Caki2 (cell line): ENCODE measurements at regions not wholly inside any gene's neighbourhood (a gene's known extent, or its start where the extent isn't known, plus 50 kb on each side); places are given as distances from the start of the nearest gene placed in this dataset.

ENCODE experiments used
- DNase-seq: peaks from one replicate; pipeline ENCODE4 v3.0.0-alpha.2; 2015; ENCODE audit warnings: low read depth
- in situ Hi-C: cut with HindIII; loops from 2 replicates; pipeline ENCODE4 v1.10.0; 2016; ENCODE audit warnings: low sequenced_read_pairs, low pct_unique_long_range_greater_than_20kb, mixed read lengths

GRCh38 chr6:77535172-77535571 is 71.9 kb upstream of the HTR1B start:
- in situ Hi-C loops, result no loop called here

DNA sequence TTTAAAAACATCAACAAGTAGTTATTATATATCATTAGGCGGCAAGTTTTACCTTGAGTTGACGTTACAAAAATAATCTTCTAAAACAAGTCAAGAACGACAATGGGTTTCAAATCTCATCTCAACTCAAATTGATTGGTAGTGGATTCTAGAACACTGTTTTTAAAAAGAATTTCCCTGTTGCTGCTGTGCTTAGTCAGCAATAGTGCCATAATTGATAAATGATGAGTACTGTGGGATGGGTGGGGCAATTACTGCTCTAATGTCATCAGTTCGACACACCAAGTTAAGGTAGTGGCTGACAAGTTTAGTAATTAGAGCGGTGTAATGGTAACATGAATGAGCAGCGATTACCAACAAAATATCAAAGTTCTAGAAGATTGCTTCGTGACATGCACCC is 73.4 kb upstream of the HTR1B start:
- DNase-seq, result no peak
- in situ Hi-C loops, result no loop called here

More at GRCh38 chr6:77535172-77535571, 71.9 kb upstream of the HTR1B start:
- no peak for DNase-seq

DNA sequence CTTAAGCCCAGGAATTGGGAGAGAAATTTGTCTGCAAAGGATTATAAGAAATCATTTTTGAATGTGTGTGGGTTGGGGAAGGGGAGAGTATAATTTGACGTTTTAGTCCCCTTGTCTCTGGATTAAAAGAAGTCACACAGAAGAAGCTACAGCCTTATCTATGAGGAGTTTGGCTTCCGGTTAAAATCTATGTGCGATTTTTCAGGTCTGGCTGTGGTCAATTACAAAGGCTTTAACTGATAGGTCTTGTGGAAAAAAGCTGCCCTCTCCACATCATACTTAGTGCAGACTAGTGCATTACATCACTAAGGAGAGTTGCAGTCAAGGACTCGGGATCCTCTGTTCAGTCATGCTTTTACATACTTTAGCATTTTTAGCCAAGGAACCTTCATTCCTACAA is 80.3 kb upstream of the HTR1B start:
- in situ Hi-C loops, result no loop called here
- DNase-seq, result no peak

- in situ Hi-C loops, result no loop called here
- DNase-seq, result no peak
Observed at GRCh38 chr6:77548190-77548589, 84.9 kb upstream of the HTR1B start.

DNA sequence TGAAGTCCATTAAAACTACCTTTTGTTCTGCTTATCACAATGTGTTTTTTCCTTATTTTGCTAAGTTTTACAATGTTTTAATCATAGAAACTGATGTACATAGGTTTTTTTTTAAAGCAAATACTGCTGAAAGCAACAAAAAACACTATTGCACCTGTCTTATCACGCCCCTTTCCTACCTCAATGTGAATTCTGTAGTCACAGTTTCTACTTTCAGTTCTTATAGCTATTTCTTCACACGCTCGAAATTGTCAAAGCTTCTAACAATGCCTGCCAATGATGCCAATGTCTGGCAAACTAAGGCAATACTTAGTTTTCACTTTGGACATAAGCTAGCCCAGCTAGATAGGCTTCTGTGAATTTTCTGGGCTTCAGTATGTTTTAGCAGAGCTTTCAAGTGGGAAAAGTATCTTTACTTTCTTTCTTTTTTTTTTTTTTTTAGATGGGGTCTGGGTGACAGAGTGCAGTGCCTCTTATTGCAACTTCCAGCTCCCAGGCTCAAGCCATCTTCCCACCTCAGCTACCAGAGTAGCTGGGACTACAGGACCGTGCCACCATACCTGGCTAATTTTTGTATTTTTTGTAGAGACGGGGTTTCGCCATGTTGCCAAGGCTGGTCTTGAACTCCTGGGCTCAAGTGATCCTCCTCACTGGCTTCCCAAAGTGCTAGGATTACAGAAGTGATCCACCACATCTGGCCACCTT is 85.5 kb upstream of the HTR1B start:
- in situ Hi-C loops, result no loop called here
- no peak for DNase-seq

GRCh38 chr6:77551135-77551534 is 87.8 kb upstream of the HTR1B start:
- in situ Hi-C loops, result no loop called here
- DNase-seq, result no peak

- peak; percentile 2 for DNase-seq
- in situ Hi-C loops, result no loop called here
Observed at GRCh38 chr6:77561768-77562314, 91.0 kb upstream of the MEI4 start.

DNA sequence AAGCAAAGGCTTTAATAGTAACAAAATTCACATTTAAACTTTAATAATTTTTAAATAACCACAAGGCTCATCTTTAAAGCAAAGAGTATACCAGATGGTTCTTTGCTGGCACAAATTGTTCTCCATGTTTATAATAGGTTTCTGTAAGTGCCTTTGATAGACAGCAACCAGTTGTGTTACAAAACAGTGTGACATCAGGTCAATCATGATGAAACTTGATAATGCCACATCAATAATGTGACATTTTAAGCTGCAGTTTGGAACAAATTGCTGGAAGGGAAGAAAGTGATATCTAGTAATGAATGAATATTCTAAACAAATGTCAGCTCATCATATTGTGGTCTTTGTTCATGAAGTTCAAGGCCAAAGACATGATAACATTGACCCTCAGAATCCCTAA is 87.5 kb upstream of the MEI4 start:
- no peak for DNase-seq
- in situ Hi-C loops, result no loop called here

DNA sequence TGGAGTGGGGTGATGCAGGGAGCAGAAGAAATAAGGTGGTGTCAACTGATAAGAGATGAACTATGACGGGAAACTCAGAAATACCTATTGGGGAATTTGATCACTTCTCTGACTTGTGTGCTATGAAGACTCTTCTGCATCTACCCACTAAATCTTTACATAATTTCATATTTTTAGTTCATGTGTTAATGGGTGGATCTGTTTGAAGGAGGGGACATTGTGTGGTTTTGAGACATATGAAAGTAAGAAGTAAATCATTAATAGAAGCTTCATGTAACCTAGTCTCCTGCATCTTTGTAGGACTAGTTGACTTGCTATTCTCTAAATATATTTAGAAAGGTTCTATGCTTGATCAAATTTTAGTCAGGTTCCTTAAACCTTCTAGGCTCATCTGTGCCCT is 86.6 kb upstream of the MEI4 start:
- in situ Hi-C loops, result no loop called here
- no peak for DNase-seq

DNA sequence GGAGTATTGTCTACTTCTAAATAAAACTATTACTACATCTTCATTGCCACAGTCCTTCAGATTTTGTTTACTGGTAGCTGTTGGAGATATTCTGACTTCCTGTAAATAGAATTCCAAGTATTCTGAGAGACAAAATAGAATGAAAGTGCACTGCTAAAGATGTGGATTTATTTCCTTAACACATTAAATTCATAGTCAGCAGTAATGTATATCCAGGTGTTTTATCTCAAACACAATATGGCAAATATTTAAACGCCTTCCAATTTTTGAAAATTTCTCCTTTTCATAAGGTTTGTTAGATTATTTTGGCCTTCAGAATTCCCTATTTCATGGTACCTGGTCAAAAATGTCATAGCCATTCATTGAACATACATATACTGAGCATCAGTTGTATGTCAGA is 84.3 kb upstream of the MEI4 start:
- in situ Hi-C loops, result no loop called here
- DNase-seq, result no peak

DNA sequence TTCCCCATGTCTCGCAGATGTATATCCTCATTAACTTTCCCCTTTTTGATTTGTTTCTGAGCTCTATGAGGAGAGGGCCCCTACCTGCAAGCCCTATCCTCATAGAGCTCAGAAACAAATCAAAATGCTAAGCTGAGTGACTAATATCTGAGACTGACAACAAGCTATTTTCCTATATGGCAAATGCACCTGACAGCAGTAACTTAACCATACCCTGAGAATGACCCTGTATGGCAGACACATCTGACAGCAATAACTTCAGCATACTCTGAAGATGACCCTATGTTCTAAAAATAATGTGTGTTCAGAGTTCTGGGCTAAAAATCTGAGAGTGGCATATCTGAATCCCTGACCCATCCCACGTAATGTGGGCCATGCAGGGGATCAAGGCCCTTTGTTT is 79.0 kb upstream of the MEI4 start:
- in situ Hi-C loops, result no loop called here
- no peak for DNase-seq

- in situ Hi-C loops, result no loop called here
- no peak for DNase-seq
Observed at GRCh38 chr6:77587963-77588362, 64.9 kb upstream of the MEI4 start.
